ENCODE measurements at regions not wholly inside any gene's neighbourhood (a gene's known extent, or its start where the extent isn't known, plus 50 kb on each side); places are given as distances from the start of the nearest gene placed in this dataset.

- TF ChIP-seq CTCF (IDR thresholded peaks at IDR 0.05; ENCODE audit: control extremely low read depth in 1 of 3, insufficient read depth in 1 of 3, low read depth in 1 of 3, low read length in 3 of 3) = no peak
- no peak for TF ChIP-seq CHD2 (IDR thresholded peaks at IDR 0.05; ENCODE audit: low read length)
- TF ChIP-seq ZNF274 (IDR thresholded peaks at IDR 0.05; ENCODE audit: borderline replicate concordance, extremely low read depth, low read length) = no peak
- TF ChIP-seq SUZ12 (IDR thresholded peaks at IDR 0.05; ENCODE audit: low read length) = no peak
- no peak for TF ChIP-seq MAFK (IDR thresholded peaks at IDR 0.05; ENCODE audit: low read depth, low read length)
- TF ChIP-seq CEBPB (IDR thresholded peaks at IDR 0.05; ENCODE audit: low read depth, low read length) = no peak
- no peak for TF ChIP-seq GABPA (IDR thresholded peaks at IDR 0.05; ENCODE audit: borderline replicate concordance, insufficient read depth, low read length)
- TF ChIP-seq ATF3 (IDR thresholded peaks at IDR 0.05; ENCODE audit: insufficient read depth, low read depth, low read length) = no peak
- no peak for TF ChIP-seq SP4 (IDR thresholded peaks at IDR 0.05; ENCODE audit: low read length)
- no peak for TF ChIP-seq EZH2 (IDR thresholded peaks at IDR 0.05; ENCODE audit: low read depth, low read length, severe bottlenecking)
- TF ChIP-seq USF2 (IDR thresholded peaks at IDR 0.05; ENCODE audit: low read length) = no peak
- TF ChIP-seq JUND (IDR thresholded peaks at IDR 0.05; ENCODE audit: low read length) = no peak
- TF ChIP-seq ATF2 (IDR thresholded peaks at IDR 0.05; ENCODE audit: low read length) = no peak
- TF ChIP-seq EP300 (IDR thresholded peaks at IDR 0.05; ENCODE audit: borderline replicate concordance in 1 of 2, low read depth in 2 of 2, low read length in 2 of 2) = no peak
These were observed 415.5 kb upstream of the COBL start for GRCh38 chr7:51732116-51732515.

Measured in H1 (cell line).